ENCODE measurements at regions not wholly inside any gene's neighbourhood (a gene's known extent, or its start where the extent isn't known, plus 50 kb on each side); places are given as distances from the start of the nearest gene placed in this dataset.

DNA sequence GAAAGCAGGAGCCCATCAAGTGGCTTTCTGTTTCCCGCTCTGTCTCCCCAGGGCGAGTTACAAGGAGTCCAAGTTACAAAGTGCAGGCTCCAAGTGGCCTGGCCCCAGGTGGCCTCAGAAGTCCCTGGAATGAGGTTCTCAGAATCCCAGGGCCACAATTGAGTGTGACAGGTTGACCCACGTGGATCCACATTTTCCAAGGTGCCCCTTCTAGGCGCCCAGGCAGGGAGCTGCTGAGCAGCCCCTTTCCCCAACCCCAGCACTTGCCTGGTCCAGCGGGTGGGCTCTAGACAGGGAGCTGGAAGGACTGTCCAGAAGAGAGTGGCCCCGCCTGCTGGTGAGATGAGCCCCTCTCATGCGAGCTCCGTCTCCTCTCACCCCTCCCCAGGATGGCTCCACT is 253.4 kb downstream of the CYP26B1 start:
- Histone ChIP-seq H3K4me3 (ENCODE audit: low read depth, low read length) (no peak overlapping the region), H3K36me3 (ENCODE audit: control insufficient read depth, insufficient read depth, low read length) (no peaks in the 10 kb centered on the region), H3K27me3 (ENCODE audit: control insufficient read depth, insufficient read depth, low read length) (peaks cover 2% of the 10 kb centered on the region)
- no peak for DNase-seq (ENCODE audit: low read depth)
- TF ChIP-seq, protein P1, sequence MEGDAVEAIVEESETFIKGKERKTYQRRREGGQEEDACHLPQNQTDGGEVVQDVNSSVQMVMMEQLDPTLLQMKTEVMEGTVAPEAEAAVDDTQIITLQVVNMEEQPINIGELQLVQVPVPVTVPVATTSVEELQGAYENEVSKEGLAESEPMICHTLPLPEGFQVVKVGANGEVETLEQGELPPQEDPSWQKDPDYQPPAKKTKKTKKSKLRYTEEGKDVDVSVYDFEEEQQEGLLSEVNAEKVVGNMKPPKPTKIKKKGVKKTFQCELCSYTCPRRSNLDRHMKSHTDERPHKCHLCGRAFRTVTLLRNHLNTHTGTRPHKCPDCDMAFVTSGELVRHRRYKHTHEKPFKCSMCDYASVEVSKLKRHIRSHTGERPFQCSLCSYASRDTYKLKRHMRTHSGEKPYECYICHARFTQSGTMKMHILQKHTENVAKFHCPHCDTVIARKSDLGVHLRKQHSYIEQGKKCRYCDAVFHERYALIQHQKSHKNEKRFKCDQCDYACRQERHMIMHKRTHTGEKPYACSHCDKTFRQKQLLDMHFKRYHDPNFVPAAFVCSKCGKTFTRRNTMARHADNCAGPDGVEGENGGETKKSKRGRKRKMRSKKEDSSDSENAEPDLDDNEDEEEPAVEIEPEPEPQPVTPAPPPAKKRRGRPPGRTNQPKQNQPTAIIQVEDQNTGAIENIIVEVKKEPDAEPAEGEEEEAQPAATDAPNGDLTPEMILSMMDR (IDR thresholded peaks at IDR 0.05; ENCODE audit: insufficient read depth, low read length, poor library complexity, severe bottlenecking), result no peak

DNA sequence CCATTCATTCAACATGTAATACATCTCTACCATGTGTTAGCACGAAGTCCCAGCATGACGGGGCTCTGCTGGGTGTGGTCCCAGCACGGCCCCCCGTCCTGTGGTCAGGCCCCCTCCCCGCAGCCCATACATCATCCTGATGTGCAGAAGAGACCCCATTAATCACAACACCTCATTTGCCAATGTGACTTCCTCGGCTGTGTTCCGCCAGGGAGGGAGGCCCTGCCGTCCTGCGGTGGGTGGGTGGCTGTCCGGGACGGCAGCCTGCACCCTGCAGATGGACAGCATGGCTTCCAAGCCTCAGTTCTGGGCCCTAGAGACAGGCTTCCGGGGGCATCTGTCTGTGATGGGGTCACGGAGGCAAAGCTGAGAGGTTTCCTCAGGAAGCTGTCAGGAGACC is 254.0 kb downstream of the CYP26B1 start:
- no peaks in the 10 kb centered on the region for H3K36me3 ChIP-seq (ENCODE audit: control insufficient read depth, insufficient read depth, low read length)
- H3K27me3 ChIP-seq (ENCODE audit: control insufficient read depth, insufficient read depth, low read length), result peaks cover 2% of the 10 kb centered on the region
- TF ChIP-seq, protein P1 (IDR thresholded peaks at IDR 0.05; ENCODE audit: insufficient read depth, low read length, poor library complexity, severe bottlenecking), result no peak
- no peak for DNase-seq (ENCODE audit: low read depth)
- no peak overlapping the region for H3K4me3 ChIP-seq (ENCODE audit: low read depth, low read length)

DNA sequence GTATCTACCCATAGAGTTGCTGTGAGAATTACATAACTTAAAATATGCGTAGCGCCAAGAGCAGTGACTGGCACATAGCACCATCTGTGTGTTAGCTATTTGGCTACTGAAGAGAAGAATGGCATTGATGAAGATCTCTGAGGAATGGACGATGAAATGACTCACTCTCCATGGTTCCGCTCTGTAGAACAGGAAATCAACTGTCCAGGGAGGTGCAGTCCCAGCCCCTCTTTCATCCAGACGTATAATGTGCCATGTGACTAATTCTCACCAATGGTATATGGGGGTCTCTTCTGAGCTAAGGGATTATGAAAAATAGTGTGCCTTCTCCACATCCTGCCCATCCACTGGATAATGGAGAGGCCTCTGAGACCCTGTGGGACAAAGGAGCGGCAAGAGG is 254.8 kb downstream of the CYP26B1 start:
- Histone ChIP-seq H3K4me3 (ENCODE audit: low read depth, low read length) (no peak overlapping the region), H3K27me3 (ENCODE audit: control insufficient read depth, insufficient read depth, low read length) (peaks cover 2% of the 10 kb centered on the region), H3K36me3 (ENCODE audit: control insufficient read depth, insufficient read depth, low read length) (no peaks in the 10 kb centered on the region)
- DNase-seq (ENCODE audit: low read depth), result no peak
- TF ChIP-seq, protein P1 (IDR thresholded peaks at IDR 0.05; ENCODE audit: insufficient read depth, low read length, poor library complexity, severe bottlenecking), result no peak

DNA sequence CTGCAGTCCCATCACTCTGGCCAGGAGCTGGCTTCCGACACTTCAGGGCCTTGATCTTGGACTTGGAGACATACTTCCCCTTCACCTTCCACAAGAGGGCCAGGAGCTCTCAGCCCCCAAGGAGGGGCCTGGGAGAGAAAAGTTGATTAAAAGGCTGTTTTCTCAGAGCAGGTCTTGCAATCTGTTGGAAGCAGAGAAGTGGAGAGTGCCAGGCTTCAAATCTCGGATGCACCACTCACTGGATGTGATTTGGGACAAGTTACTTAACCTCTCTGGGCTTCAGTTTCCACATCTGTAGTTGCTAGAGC is 255.3 kb downstream of the CYP26B1 start:
- Histone ChIP-seq H3K36me3 (ENCODE audit: control insufficient read depth, insufficient read depth, low read length) (no peaks in the 10 kb centered on the region), H3K4me3 (ENCODE audit: low read depth, low read length) (no peak overlapping the region), H3K27me3 (ENCODE audit: control insufficient read depth, insufficient read depth, low read length) (no peaks in the 10 kb centered on the region)
- DNase-seq (ENCODE audit: low read depth), result no peak
- TF ChIP-seq, protein P1 (IDR thresholded peaks at IDR 0.05; ENCODE audit: insufficient read depth, low read length, poor library complexity, severe bottlenecking), result no peak

DNA sequence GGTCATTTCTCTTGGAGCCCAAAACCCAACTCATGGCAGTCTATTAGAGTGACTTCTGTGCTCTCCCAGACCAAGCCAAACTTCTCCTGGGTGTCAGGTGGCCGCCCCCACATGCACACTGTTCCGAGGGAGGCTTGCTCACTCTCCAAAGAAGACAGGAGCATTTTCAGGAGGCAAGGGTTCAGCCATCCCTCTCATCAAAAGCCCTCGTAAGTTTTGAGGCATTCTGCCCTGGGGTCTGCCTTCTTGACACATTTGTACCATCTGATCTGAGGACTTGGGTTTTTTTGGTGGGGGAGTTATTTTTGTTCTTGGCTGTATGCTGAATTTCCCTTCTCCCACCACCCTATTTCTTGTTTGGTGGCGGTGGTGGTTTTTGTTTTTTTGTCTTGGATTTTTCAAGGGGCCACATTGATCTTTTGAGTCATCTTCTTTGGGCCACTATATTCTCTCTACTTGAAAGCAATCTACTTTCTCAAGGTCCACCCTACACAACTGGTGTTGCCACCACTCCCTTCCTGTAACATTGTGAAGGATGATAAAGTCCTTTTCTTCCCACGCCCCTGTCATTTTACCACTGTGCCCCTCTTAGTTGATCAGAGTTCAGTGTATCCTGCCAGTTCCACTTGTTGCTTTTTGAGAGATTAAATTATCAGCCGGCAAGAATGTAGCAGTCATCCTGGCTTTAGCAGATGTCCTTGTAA is 255.8 kb downstream of the CYP26B1 start:
- TF ChIP-seq, protein P1 (IDR thresholded peaks at IDR 0.05; ENCODE audit: insufficient read depth, low read length, poor library complexity, severe bottlenecking), result no peak
- H3K27me3 ChIP-seq (ENCODE audit: control insufficient read depth, insufficient read depth, low read length), result no peaks in the 10 kb centered on the region
- DNase-seq (ENCODE audit: low read depth), result no peak
- no peaks in the 10 kb centered on the region for H3K36me3 ChIP-seq (ENCODE audit: control insufficient read depth, insufficient read depth, low read length)
- H3K4me3 ChIP-seq (ENCODE audit: low read depth, low read length), result no peak overlapping the region

DNA sequence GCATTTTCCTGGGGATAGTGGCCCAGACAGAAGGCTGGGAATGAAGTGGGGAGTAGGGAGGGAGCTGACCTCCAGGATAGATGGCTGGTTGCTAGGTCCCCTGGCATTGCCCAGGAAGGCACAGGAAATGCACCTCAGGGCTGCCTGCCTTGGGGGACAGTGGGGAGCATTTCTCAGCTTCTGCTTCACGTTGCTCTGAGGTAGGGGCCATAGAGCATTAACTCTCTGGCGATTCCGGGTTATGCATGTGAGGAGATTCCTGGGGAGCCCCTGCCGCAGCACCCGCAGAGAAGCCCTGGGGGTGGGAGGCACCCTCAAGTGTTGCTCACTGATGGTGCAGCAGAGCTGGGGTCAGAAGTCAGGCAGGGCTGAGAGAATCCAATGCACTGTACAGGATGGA is 256.5 kb downstream of the CYP26B1 start:
- TF ChIP-seq, protein P1 (IDR thresholded peaks at IDR 0.05; ENCODE audit: insufficient read depth, low read length, poor library complexity, severe bottlenecking), result no peak
- H3K27me3 ChIP-seq (ENCODE audit: control insufficient read depth, insufficient read depth, low read length), result no peaks in the 10 kb centered on the region
- H3K4me3 ChIP-seq (ENCODE audit: low read depth, low read length), result no peak overlapping the region
- DNase-seq (ENCODE audit: low read depth), result no peak
- no peaks in the 10 kb centered on the region for H3K36me3 ChIP-seq (ENCODE audit: control insufficient read depth, insufficient read depth, low read length)
